ENCODE measurements at regions not wholly inside any gene's neighbourhood (a gene's known extent, or its start where the extent isn't known, plus 50 kb on each side); places are given as distances from the start of the nearest gene placed in this dataset.

DNA sequence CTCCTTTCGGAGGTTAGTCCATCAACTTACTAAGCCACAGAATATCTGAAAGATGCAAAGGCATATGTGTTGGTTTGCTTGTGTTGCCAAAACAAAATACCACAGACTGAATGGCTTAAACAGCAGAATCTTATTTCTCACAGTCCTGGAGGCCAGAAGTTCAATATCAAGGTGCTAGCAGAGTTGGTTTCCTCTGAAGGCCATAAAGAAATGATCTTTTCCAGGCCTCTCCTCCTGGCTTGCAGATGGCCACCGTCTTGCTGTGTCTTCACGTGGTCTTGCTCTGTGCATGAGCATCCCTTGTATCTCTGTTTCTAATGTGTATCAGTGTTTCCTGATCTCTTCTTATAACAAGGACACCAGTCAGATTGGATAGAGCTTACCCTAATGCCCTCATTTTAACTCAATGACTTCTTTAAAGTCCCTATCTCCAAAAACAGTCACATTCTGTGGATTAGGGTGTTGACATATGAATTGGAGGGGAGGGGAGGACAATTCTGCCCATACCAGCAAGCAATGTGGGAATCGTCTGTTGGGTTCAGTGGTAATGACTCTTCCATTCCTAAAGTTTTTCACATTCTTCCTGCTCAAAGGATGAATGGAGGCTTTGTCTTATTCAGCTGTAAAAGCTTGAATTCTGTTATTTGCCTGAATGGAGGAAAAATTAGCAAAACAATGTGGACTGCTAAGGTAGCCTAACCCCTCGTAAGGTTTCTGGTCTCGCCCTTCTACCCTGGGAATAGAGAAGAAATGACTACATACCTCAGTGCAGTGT is 715.7 kb downstream of the DIAPH3 start:
- no peak for TF ChIP-seq EZH2 (IDR thresholded peaks at IDR 0.05; ENCODE audit: low read depth)
- TF ChIP-seq, protein P1, sequence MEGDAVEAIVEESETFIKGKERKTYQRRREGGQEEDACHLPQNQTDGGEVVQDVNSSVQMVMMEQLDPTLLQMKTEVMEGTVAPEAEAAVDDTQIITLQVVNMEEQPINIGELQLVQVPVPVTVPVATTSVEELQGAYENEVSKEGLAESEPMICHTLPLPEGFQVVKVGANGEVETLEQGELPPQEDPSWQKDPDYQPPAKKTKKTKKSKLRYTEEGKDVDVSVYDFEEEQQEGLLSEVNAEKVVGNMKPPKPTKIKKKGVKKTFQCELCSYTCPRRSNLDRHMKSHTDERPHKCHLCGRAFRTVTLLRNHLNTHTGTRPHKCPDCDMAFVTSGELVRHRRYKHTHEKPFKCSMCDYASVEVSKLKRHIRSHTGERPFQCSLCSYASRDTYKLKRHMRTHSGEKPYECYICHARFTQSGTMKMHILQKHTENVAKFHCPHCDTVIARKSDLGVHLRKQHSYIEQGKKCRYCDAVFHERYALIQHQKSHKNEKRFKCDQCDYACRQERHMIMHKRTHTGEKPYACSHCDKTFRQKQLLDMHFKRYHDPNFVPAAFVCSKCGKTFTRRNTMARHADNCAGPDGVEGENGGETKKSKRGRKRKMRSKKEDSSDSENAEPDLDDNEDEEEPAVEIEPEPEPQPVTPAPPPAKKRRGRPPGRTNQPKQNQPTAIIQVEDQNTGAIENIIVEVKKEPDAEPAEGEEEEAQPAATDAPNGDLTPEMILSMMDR (conservative IDR thresholded peaks at IDR 0.05), result no peak
- H3K79me2 ChIP-seq (ENCODE audit: low read depth), result no peaks in the 10 kb centered on the region
- H3K36me3 ChIP-seq (ENCODE audit: low read depth), result no peaks in the 10 kb centered on the region
- H4K20me1 ChIP-seq (ENCODE audit: insufficient read depth), result no peaks in the 10 kb centered on the region
- POLR2A ChIA-PET (ENCODE audit: unreplicated experiment), result interaction anchor here (0.6 kb wide), 1 partner anchor 127 kb away, joined by 3 read pairs; no protein-coding TSS in a partner anchor
- no peak overlapping the region for H3K27ac ChIP-seq
- H2AFZ ChIP-seq, result no peak overlapping the region
- intact Hi-C loops (cut with micrococcal nuclease; ENCODE audit: unreplicated experiment), result no loop called here
- no TSS peak for BruUV-seq (replicated peaks)
- H3K9me3 ChIP-seq (ENCODE audit: insufficient read depth, low read depth), result no peaks in the 10 kb centered on the region
- H3K9me2 ChIP-seq (ENCODE audit: insufficient read depth), result no peaks in the 10 kb centered on the region
- H3K4me3 ChIP-seq, result no peak overlapping the region
- CTCF ChIA-PET, result no interaction called here
- no peaks in the 10 kb centered on the region for H3K4me1 ChIP-seq (replicated peaks; ENCODE audit: insufficient read depth)
- no peaks in the 10 kb centered on the region for H3F3A ChIP-seq (ENCODE audit: insufficient read depth, low read depth)
- H3K27me3 ChIP-seq (ENCODE audit: insufficient read depth, low read depth), result no peaks in the 10 kb centered on the region
- DNase-seq, result no peak
- no peak overlapping the region for H3K4me2 ChIP-seq

DNA sequence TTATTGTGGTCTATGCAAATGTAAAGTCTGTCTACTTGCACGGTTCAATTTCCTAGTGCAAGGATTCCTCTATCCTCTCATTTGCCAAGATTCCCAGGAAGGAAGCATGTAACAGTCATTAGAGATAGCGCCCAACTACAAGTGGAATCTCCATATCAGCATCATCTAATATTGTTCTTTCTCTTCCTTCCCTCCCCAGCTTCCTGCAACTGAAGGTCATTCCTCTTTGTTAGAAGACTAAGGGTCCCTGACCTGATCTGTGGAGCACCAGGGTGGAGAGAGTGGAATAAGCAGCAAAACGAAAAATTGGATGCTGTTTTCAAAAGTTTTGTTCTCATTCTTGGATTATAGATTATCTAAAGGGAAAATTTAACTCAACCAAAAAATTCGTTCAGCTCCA is 714.0 kb downstream of the DIAPH3 start:
- H3K9me3 ChIP-seq (ENCODE audit: insufficient read depth, low read depth), result no peaks in the 10 kb centered on the region
- no peaks in the 10 kb centered on the region for H3F3A ChIP-seq (ENCODE audit: insufficient read depth, low read depth)
- H3K9me2 ChIP-seq (ENCODE audit: insufficient read depth), result no peaks in the 10 kb centered on the region
- intact Hi-C loops (cut with micrococcal nuclease; ENCODE audit: unreplicated experiment), result no loop called here
- ChIA-PET POLR2A (ENCODE audit: unreplicated experiment) (no interaction called here), CTCF (no interaction called here)
- no peak overlapping the region for H3K4me2 ChIP-seq
- H3K36me3 ChIP-seq (ENCODE audit: low read depth), result no peaks in the 10 kb centered on the region
- H3K4me3 ChIP-seq, result no peak overlapping the region
- no peak overlapping the region for H3K27ac ChIP-seq
- H3K27me3 ChIP-seq (ENCODE audit: insufficient read depth, low read depth), result no peaks in the 10 kb centered on the region
- BruUV-seq (replicated peaks), result no TSS peak
- H3K79me2 ChIP-seq (ENCODE audit: low read depth), result no peaks in the 10 kb centered on the region
- no peak for DNase-seq
- no peak overlapping the region for H2AFZ ChIP-seq
- no peaks in the 10 kb centered on the region for H4K20me1 ChIP-seq (ENCODE audit: insufficient read depth)
- TF ChIP-seq, protein P1 (conservative IDR thresholded peaks at IDR 0.05), result no peak
- TF ChIP-seq EZH2 (IDR thresholded peaks at IDR 0.05; ENCODE audit: low read depth), result no peak
- H3K4me1 ChIP-seq (replicated peaks; ENCODE audit: insufficient read depth), result no peaks in the 10 kb centered on the region

GRCh38 chr13:59450229-59450628 is 713.5 kb downstream of the DIAPH3 start:
- ChIA-PET POLR2A (ENCODE audit: unreplicated experiment) (no interaction called here), CTCF (no interaction called here)
- no peak for DNase-seq
- no peaks in the 10 kb centered on the region for H3K36me3 ChIP-seq (ENCODE audit: low read depth)
- H3K4me2 ChIP-seq, result no peak overlapping the region
- H3K4me3 ChIP-seq, result no peak overlapping the region
- H4K20me1 ChIP-seq (ENCODE audit: insufficient read depth), result no peaks in the 10 kb centered on the region
- BruUV-seq (replicated peaks), result no TSS peak
- intact Hi-C loops (cut with micrococcal nuclease; ENCODE audit: unreplicated experiment), result no loop called here
- H3K9me2 ChIP-seq (ENCODE audit: insufficient read depth), result no peaks in the 10 kb centered on the region
- no peaks in the 10 kb centered on the region for H3K79me2 ChIP-seq (ENCODE audit: low read depth)
- H3K27me3 ChIP-seq (ENCODE audit: insufficient read depth, low read depth), result no peaks in the 10 kb centered on the region
- TF ChIP-seq EZH2 (IDR thresholded peaks at IDR 0.05; ENCODE audit: low read depth), result no peak
- TF ChIP-seq, protein P1 (conservative IDR thresholded peaks at IDR 0.05), result no peak
- H2AFZ ChIP-seq, result no peak overlapping the region
- no peaks in the 10 kb centered on the region for H3K9me3 ChIP-seq (ENCODE audit: insufficient read depth, low read depth)
- H3F3A ChIP-seq (ENCODE audit: insufficient read depth, low read depth), result no peaks in the 10 kb centered on the region
- no peak overlapping the region for H3K27ac ChIP-seq
- H3K4me1 ChIP-seq (replicated peaks; ENCODE audit: insufficient read depth), result no peaks in the 10 kb centered on the region
